ENCODE measurements at regions not wholly inside any gene's neighbourhood (a gene's known extent, or its start where the extent isn't known, plus 50 kb on each side); places are given as distances from the start of the nearest gene placed in this dataset.

GRCh38 chr2:145341536-145341935 is 821.6 kb upstream of the ZEB2 start:
- WGBS (ENCODE audit: insufficient coverage), result no CpG with 5 or more reads among the region's 2 CpGs
- no peaks in the 10 kb centered on the region for H3K9me3 ChIP-seq (replicated peaks; ENCODE audit: control insufficient read depth, low read depth, low read length)
- H3K4me1 ChIP-seq (ENCODE audit: control insufficient read depth, insufficient read depth, low read length), result no peaks in the 10 kb centered on the region
- H3K27ac ChIP-seq (ENCODE audit: low read length), result no peak overlapping the region
- no peak overlapping the region for H3K4me3 ChIP-seq (ENCODE audit: low read length)
- no peaks in the 10 kb centered on the region for H3K36me3 ChIP-seq (ENCODE audit: control insufficient read depth, insufficient read depth, low read length)
- H3K27me3 ChIP-seq (ENCODE audit: control insufficient read depth, insufficient read depth, low read length), result no peaks in the 10 kb centered on the region
- DNase-seq, result no peak

DNA sequence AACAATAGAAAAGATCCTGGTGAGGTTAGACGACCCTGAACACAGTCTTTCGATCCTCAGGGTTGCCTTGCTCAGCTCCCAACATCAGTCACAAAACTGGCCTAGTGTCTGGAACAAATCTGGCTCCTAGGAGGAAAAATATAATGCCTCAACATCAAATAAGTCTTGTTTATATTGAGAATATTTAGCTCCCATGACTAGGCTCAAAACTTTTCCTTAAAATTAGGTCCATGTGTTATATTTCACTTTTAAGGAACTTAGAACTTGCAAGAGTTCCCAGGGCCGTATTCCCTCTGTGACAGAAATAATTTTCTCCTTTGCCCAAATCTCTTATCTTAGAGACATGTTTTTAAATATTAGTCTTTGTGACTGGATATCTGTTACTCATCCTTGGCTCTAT is 819.7 kb upstream of the ZEB2 start:
- H3K27ac ChIP-seq (ENCODE audit: low read length), result no peak overlapping the region
- H3K4me1 ChIP-seq (ENCODE audit: control insufficient read depth, insufficient read depth, low read length), result no peaks in the 10 kb centered on the region
- H3K9me3 ChIP-seq (replicated peaks; ENCODE audit: control insufficient read depth, low read depth, low read length), result no peaks in the 10 kb centered on the region
- no CpG with 5 or more reads among the region's 3 CpGs for WGBS (ENCODE audit: insufficient coverage)
- DNase-seq, result peak; percentile 32
- no peak overlapping the region for H3K4me3 ChIP-seq (ENCODE audit: low read length)
- H3K36me3 ChIP-seq (ENCODE audit: control insufficient read depth, insufficient read depth, low read length), result no peaks in the 10 kb centered on the region
- H3K27me3 ChIP-seq (ENCODE audit: control insufficient read depth, insufficient read depth, low read length), result no peaks in the 10 kb centered on the region

- Histone ChIP-seq H3K27me3 (ENCODE audit: control insufficient read depth, insufficient read depth, low read length) (no peaks in the 10 kb centered on the region), H3K9me3 (replicated peaks; ENCODE audit: control insufficient read depth, low read depth, low read length) (no peaks in the 10 kb centered on the region), H3K4me3 (ENCODE audit: low read length) (no peak overlapping the region), H3K4me1 (ENCODE audit: control insufficient read depth, insufficient read depth, low read length) (no peaks in the 10 kb centered on the region), H3K27ac (ENCODE audit: low read length) (no peak overlapping the region), H3K36me3 (ENCODE audit: control insufficient read depth, insufficient read depth, low read length) (no peaks in the 10 kb centered on the region)
- no peak for DNase-seq
- WGBS (ENCODE audit: insufficient coverage), result no CpG with 5 or more reads among the region's 7 CpGs
Observed at GRCh38 chr2:145332210-145332898, 812.4 kb upstream of the ZEB2 start.

DNA sequence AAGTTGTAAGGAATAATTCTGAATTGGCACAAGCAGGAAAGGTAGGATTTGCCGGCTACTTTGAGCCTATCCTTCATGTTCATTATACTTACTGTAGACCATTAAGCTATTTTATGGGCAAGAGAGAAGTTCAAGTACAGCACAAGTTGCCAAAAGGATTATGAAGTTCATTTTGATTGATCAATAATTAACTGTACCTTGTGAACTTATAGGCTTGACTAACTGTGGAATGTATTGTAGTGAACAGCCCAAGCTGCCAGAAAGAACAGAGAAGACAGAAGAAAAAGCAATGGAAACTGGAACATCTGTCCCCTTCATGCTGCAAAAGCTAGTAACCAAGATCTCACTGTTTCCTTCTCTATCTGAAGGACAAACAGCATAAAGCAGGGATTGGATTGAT is 810.1 kb upstream of the ZEB2 start:
- no peaks in the 10 kb centered on the region for H3K4me1 ChIP-seq (ENCODE audit: control insufficient read depth, insufficient read depth, low read length)
- no peak for DNase-seq
- WGBS (ENCODE audit: insufficient coverage), result no CpG with 5 or more reads among the region's 1 CpG
- H3K27ac ChIP-seq (ENCODE audit: low read length), result no peak overlapping the region
- H3K36me3 ChIP-seq (ENCODE audit: control insufficient read depth, insufficient read depth, low read length), result no peaks in the 10 kb centered on the region
- H3K9me3 ChIP-seq (replicated peaks; ENCODE audit: control insufficient read depth, low read depth, low read length), result no peaks in the 10 kb centered on the region
- no peaks in the 10 kb centered on the region for H3K27me3 ChIP-seq (ENCODE audit: control insufficient read depth, insufficient read depth, low read length)
- H3K4me3 ChIP-seq (ENCODE audit: low read length), result no peak overlapping the region

DNA sequence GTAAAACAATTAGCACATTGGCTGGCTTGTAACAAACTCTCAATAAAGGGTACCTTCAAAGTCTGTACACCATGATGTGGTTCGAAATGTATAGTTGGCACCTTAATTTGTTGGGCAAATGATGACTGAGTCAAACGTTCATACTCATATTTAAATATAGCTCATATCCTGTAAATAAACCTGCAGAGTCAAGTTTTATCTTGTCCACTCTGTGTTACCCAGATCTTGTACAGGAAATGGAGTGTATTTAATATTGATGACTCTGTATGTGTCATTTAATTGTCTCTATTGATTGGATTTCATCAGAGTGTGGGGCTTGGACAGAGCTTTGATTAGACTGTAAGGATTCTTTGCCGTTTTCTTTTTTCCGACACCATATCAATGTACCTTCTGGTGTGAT is 805.6 kb upstream of the ZEB2 start:
- Histone ChIP-seq H3K4me1 (ENCODE audit: control insufficient read depth, insufficient read depth, low read length) (no peaks in the 10 kb centered on the region), H3K4me3 (ENCODE audit: low read length) (no peak overlapping the region), H3K36me3 (ENCODE audit: control insufficient read depth, insufficient read depth, low read length) (no peaks in the 10 kb centered on the region), H3K27ac (ENCODE audit: low read length) (no peak overlapping the region), H3K27me3 (ENCODE audit: control insufficient read depth, insufficient read depth, low read length) (no peaks in the 10 kb centered on the region), H3K9me3 (replicated peaks; ENCODE audit: control insufficient read depth, low read depth, low read length) (no peaks in the 10 kb centered on the region)
- WGBS (ENCODE audit: insufficient coverage), result no CpG with 5 or more reads among the region's 4 CpGs
- no peak for DNase-seq

GRCh38 chr2:145324748-145325147 is 804.8 kb upstream of the ZEB2 start:
- no peak for DNase-seq
- Histone ChIP-seq H3K4me1 (ENCODE audit: control insufficient read depth, insufficient read depth, low read length) (no peaks in the 10 kb centered on the region), H3K36me3 (ENCODE audit: control insufficient read depth, insufficient read depth, low read length) (no peaks in the 10 kb centered on the region), H3K4me3 (ENCODE audit: low read length) (no peak overlapping the region), H3K9me3 (replicated peaks; ENCODE audit: control insufficient read depth, low read depth, low read length) (no peaks in the 10 kb centered on the region), H3K27ac (ENCODE audit: low read length) (no peak overlapping the region), H3K27me3 (ENCODE audit: control insufficient read depth, insufficient read depth, low read length) (no peaks in the 10 kb centered on the region)
- whole genome bisulfite sequencing (ENCODE audit: insufficient coverage), result no CpG with 5 or more reads among the region's 1 CpG

DNA sequence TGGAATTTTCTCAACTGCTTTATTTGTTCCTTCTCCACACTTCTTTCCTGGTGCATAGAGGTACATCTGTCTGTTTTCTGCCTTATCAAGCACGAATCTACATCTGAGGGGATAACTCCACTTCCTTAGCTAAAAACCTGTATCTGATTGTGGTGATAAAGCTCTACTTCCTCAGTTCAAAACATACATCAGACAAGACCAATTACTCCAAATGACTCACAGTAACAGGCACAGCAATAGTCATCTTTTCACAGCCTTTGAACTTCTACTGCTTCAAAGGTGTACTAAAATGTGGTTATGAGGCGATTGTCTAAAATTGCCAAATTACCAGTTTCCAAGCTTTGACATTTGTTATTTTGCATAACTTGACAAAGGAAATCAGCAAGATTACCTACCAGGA is 803.6 kb upstream of the ZEB2 start:
- H3K36me3 ChIP-seq (ENCODE audit: control insufficient read depth, insufficient read depth, low read length), result no peaks in the 10 kb centered on the region
- no peak for DNase-seq
- no peaks in the 10 kb centered on the region for H3K27me3 ChIP-seq (ENCODE audit: control insufficient read depth, insufficient read depth, low read length)
- H3K9me3 ChIP-seq (replicated peaks; ENCODE audit: control insufficient read depth, low read depth, low read length), result no peaks in the 10 kb centered on the region
- H3K27ac ChIP-seq (ENCODE audit: low read length), result no peak overlapping the region
- H3K4me1 ChIP-seq (ENCODE audit: control insufficient read depth, insufficient read depth, low read length), result no peaks in the 10 kb centered on the region
- no CpG with 5 or more reads among the region's 2 CpGs for WGBS (ENCODE audit: insufficient coverage)
- H3K4me3 ChIP-seq (ENCODE audit: low read length), result no peak overlapping the region

DNA sequence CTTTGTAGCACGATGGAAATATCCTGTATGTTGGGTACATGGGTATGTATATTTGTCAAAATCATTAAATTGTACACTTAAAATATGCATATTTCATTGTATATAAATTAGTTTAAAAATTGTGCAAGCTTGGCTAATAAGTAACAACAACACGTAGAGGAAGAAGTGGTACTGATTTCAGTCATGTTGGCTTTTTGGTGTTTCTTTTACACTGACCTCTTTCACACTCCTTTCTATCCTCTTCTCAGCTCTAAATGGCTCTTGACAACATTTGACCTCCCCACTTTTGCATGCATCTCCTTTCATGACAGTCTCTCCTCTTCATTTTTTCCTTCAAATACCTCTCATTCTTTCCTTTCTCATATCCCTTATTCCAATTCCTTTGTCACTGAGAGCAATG is 801.4 kb upstream of the ZEB2 start:
- DNase-seq, result no peak
- no peaks in the 10 kb centered on the region for H3K27me3 ChIP-seq (ENCODE audit: control insufficient read depth, insufficient read depth, low read length)
- H3K36me3 ChIP-seq (ENCODE audit: control insufficient read depth, insufficient read depth, low read length), result no peaks in the 10 kb centered on the region
- no peaks in the 10 kb centered on the region for H3K9me3 ChIP-seq (replicated peaks; ENCODE audit: control insufficient read depth, low read depth, low read length)
- WGBS (ENCODE audit: insufficient coverage), result no CpG with 5 or more reads among the region's 2 CpGs
- no peak overlapping the region for H3K4me3 ChIP-seq (ENCODE audit: low read length)
- H3K4me1 ChIP-seq (ENCODE audit: control insufficient read depth, insufficient read depth, low read length), result no peaks in the 10 kb centered on the region
- H3K27ac ChIP-seq (ENCODE audit: low read length), result no peak overlapping the region

GRCh38 chr2:145316496-145316895 is 796.6 kb upstream of the ZEB2 start:
- no peaks in the 10 kb centered on the region for H3K4me1 ChIP-seq (ENCODE audit: control insufficient read depth, insufficient read depth, low read length)
- H3K4me3 ChIP-seq (ENCODE audit: low read length), result no peak overlapping the region
- DNase-seq, result no peak
- WGBS (ENCODE audit: insufficient coverage), result no CpG with 5 or more reads among the region's 1 CpG
- no peak overlapping the region for H3K27ac ChIP-seq (ENCODE audit: low read length)
- no peaks in the 10 kb centered on the region for H3K36me3 ChIP-seq (ENCODE audit: control insufficient read depth, insufficient read depth, low read length)
- H3K9me3 ChIP-seq (replicated peaks; ENCODE audit: control insufficient read depth, low read depth, low read length), result peaks cover 13% of the 10 kb centered on the region
- H3K27me3 ChIP-seq (ENCODE audit: control insufficient read depth, insufficient read depth, low read length), result no peaks in the 10 kb centered on the region

DNA sequence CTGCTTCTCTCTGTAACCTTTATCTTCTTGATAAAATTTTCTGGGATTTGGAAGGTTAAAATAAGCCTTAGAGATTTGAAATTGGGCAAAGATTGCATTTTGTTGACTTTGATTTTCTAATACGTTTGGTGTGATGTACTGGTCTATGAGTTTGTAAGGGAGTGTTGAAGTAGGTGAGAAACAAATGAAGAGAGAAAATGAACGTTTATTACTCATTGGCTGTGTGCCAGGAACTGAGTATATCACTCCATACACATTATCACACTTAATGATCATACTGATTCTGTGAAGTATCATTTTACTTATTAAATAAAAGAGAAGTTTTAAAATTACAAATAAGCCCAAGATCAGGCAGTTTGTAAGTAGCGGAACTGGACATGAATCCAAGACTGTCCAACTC is 795.1 kb upstream of the ZEB2 start:
- no peaks in the 10 kb centered on the region for H3K36me3 ChIP-seq (ENCODE audit: control insufficient read depth, insufficient read depth, low read length)
- DNase-seq, result no peak
- WGBS (ENCODE audit: insufficient coverage), result no CpG with 5 or more reads among the region's 3 CpGs
- H3K4me3 ChIP-seq (ENCODE audit: low read length), result no peak overlapping the region
- H3K27ac ChIP-seq (ENCODE audit: low read length), result no peak overlapping the region
- no peaks in the 10 kb centered on the region for H3K4me1 ChIP-seq (ENCODE audit: control insufficient read depth, insufficient read depth, low read length)
- peaks cover 13% of the 10 kb centered on the region for H3K9me3 ChIP-seq (replicated peaks; ENCODE audit: control insufficient read depth, low read depth, low read length)
- H3K27me3 ChIP-seq (ENCODE audit: control insufficient read depth, insufficient read depth, low read length), result no peaks in the 10 kb centered on the region

GRCh38 chr2:145314119-145314633 is 794.3 kb upstream of the ZEB2 start:
- no peaks in the 10 kb centered on the region for H3K36me3 ChIP-seq (ENCODE audit: control insufficient read depth, insufficient read depth, low read length)
- no peaks in the 10 kb centered on the region for H3K27me3 ChIP-seq (ENCODE audit: control insufficient read depth, insufficient read depth, low read length)
- H3K27ac ChIP-seq (ENCODE audit: low read length), result no peak overlapping the region
- H3K9me3 ChIP-seq (replicated peaks; ENCODE audit: control insufficient read depth, low read depth, low read length), result peaks cover 13% of the 10 kb centered on the region
- no peak overlapping the region for H3K4me3 ChIP-seq (ENCODE audit: low read length)
- WGBS (ENCODE audit: insufficient coverage), result no CpG with 5 or more reads among the region's 3 CpGs
- DNase-seq, result no peak
- no peaks in the 10 kb centered on the region for H3K4me1 ChIP-seq (ENCODE audit: control insufficient read depth, insufficient read depth, low read length)

All from muscle of leg (tissue), 3 donors.